Breast epithelium (tissue), 3 donors: ENCODE measurements at regions not wholly inside any gene's neighbourhood (a gene's known extent, or its start where the extent isn't known, plus 50 kb on each side); places are given as distances from the start of the nearest gene placed in this dataset.

Experiments used
- CTCF ChIP-seq, 3 donors: fragments of 450-650 bp; IDR thresholded peaks; one replicate each; pipeline ENCODE4 v1.5.1; 2016 to 2017; ENCODE audit warnings: antibody characterized with exemption in 3 of 3, mild to moderate bottlenecking in 3 of 3, moderate library complexity in 3 of 3
- POLR2A ChIP-seq: fragments of 450-650 bp; IDR thresholded peaks from one replicate; pipeline ENCODE4 v1.6.1; 2016; ENCODE audit warnings: antibody characterized with exemption, mild to moderate bottlenecking, moderate library complexity
- POLR2AphosphoS5 ChIP-seq, 3 donors: sonication (generic); formaldehyde crosslinking; IDR thresholded peaks; one replicate each; pipeline ENCODE4 v1.6.1; 2017; ENCODE audit warnings: antibody characterized with exemption in 3 of 3

GRCh38 chr3:30440880-30441279 is 165.5 kb upstream of the TGFBR2 start:
- TF ChIP-seq POLR2A (no peak), CTCF (IDR thresholded peaks at IDR 0.05) (no peak), POLR2AphosphoS5 (IDR thresholded peaks at IDR 0.05) (peak in 2 of 3 donors; percentile 72 to 79)
